Suprapubic skin (tissue), 4 donors: ENCODE measurements at regions not wholly inside any gene's neighbourhood (a gene's known extent, or its start where the extent isn't known, plus 50 kb on each side); places are given as distances from the start of the nearest gene placed in this dataset.

ENCODE experiments used
- DNase-seq, 2 donors: peaks; one replicate each; pipeline ENCODE4 v3.0.0-alpha.2; 2019; ENCODE audit warnings: low spot score in 2 of 2
- H3K27ac ChIP-seq: fragments of 200-600 bp; sonication (generic); one replicate; pipeline ENCODE4 v1.5.1; 2019
- H3K27me3 ChIP-seq: fragments of 200-600 bp; sonication (generic); one replicate; pipeline ENCODE4 v1.5.1; 2019
- H3K36me3 ChIP-seq: fragments of 200-600 bp; sonication (generic); one replicate; pipeline ENCODE4 v1.5.1; 2019
- H3K4me1 ChIP-seq: fragments of 200-600 bp; sonication (generic); one replicate; pipeline ENCODE4 v1.5.1; 2019
- H3K4me3 ChIP-seq: fragments of 200-600 bp; sonication (generic); one replicate; pipeline ENCODE4 v1.5.1; 2019; ENCODE audit warnings: mild to moderate bottlenecking
- H3K9me3 ChIP-seq: fragments of 200-600 bp; sonication (generic); one replicate; pipeline ENCODE4 v1.5.1; 2019
- CTCF ChIP-seq, 2 donors: fragments of 200-600 bp in 1 of 2; fragments of 450-650 bp in 1 of 2; sonication (generic) in 1 of 2; IDR thresholded peaks; one replicate each; pipeline ENCODE4 v1.5.1; 2016 to 2019; ENCODE audit warnings: antibody characterized with exemption in 2 of 2, mild to moderate bottlenecking in 1 of 2, moderate library complexity in 1 of 2
- EP300 ChIP-seq: sonication (generic); formaldehyde crosslinking; IDR thresholded peaks from one replicate; pipeline ENCODE4 v1.6.1; 2017; ENCODE audit warnings: antibody characterized with exemption
- POLR2A ChIP-seq, 2 donors: fragments of 450-650 bp; IDR thresholded peaks; one replicate each; pipeline ENCODE4 v1.6.1; 2017; ENCODE audit warnings: antibody characterized with exemption in 2 of 2, mild to moderate bottlenecking in 2 of 2, moderate library complexity in 2 of 2
- POLR2AphosphoS5 ChIP-seq, 3 donors: sonication (generic); formaldehyde crosslinking; IDR thresholded peaks; one replicate each; pipeline ENCODE4 v1.6.1; 2017; ENCODE audit warnings: antibody characterized with exemption in 3 of 3
- WGBS: methylation state at CpG from one replicate; pipeline ENCODE4 v1.1.5; 2018; 5-methylcytosine and 5-hydroxymethylcytosine counted together

- Histone ChIP-seq H3K4me3 (no peak overlapping the region), H3K27ac (no peak overlapping the region), H3K9me3 (no peaks in the 10 kb centered on the region), H3K4me1 (peaks cover 2% of the 10 kb centered on the region), H3K36me3 (no peaks in the 10 kb centered on the region), H3K27me3 (no peaks in the 10 kb centered on the region)
- TF ChIP-seq POLR2A (IDR thresholded peaks at IDR 0.05) (no peak), CTCF (IDR thresholded peaks at IDR 0.05) (no peak), POLR2AphosphoS5 (IDR thresholded peaks at IDR 0.05) (no peak), EP300 (no peak)
- WGBS = 84% methylated on average over 3 of the region's 3 CpGs
- DNase-seq = no peak
Measured at GRCh38 chr1:229138058-229138457, 132.9 kb upstream of the RAB4A start.

GRCh38 chr1:229139331-229140118, 131.4 kb upstream of the RAB4A start:
- no peaks in the 10 kb centered on the region for H3K36me3 ChIP-seq
- peaks cover 2% of the 10 kb centered on the region for H3K4me1 ChIP-seq
- H3K4me3 ChIP-seq = no peak overlapping the region
- TF ChIP-seq EP300 = no peak
- TF ChIP-seq POLR2A (IDR thresholded peaks at IDR 0.05) = no peak
- no peak for TF ChIP-seq CTCF (IDR thresholded peaks at IDR 0.05)
- TF ChIP-seq POLR2AphosphoS5 (IDR thresholded peaks at IDR 0.05) = no peak
- H3K27ac ChIP-seq = no peak overlapping the region
- no peaks in the 10 kb centered on the region for H3K9me3 ChIP-seq
- WGBS = 83% methylated on average over 12 of the region's 12 CpGs
- H3K27me3 ChIP-seq = no peaks in the 10 kb centered on the region
- no peak for DNase-seq

- Histone ChIP-seq H3K27me3 (peaks cover 3% of the 10 kb centered on the region), H3K4me1 (peaks cover 2% of the 10 kb centered on the region), H3K4me3 (no peak overlapping the region), H3K27ac (no peak overlapping the region), H3K9me3 (no peaks in the 10 kb centered on the region), H3K36me3 (no peaks in the 10 kb centered on the region)
- no peak for DNase-seq
- WGBS = 100% methylated on average over 1 of the region's 1 CpG
- TF ChIP-seq EP300 (no peak), POLR2AphosphoS5 (IDR thresholded peaks at IDR 0.05) (no peak), CTCF (IDR thresholded peaks at IDR 0.05) (no peak), POLR2A (IDR thresholded peaks at IDR 0.05) (no peak)
Measured at GRCh38 chr1:229140119-229140396, 130.9 kb upstream of the RAB4A start.

GRCh38 chr1:229141271-229141670, 129.6 kb upstream of the RAB4A start:
- TF ChIP-seq POLR2AphosphoS5 (IDR thresholded peaks at IDR 0.05) = no peak
- no peak for TF ChIP-seq POLR2A (IDR thresholded peaks at IDR 0.05)
- TF ChIP-seq CTCF (IDR thresholded peaks at IDR 0.05) = no peak
- TF ChIP-seq EP300 = no peak
- WGBS = 100% methylated on average over 2 of the region's 2 CpGs

GRCh38 chr1:229141689-229142377, 129.1 kb upstream of the RAB4A start:
- no peak for DNase-seq
- Histone ChIP-seq H3K36me3 (no peaks in the 10 kb centered on the region), H3K4me1 (peaks cover 8% of the 10 kb centered on the region), H3K27me3 (peaks cover 8% of the 10 kb centered on the region), H3K4me3 (no peak overlapping the region), H3K27ac (no peak overlapping the region), H3K9me3 (no peaks in the 10 kb centered on the region)
- 84% methylated on average over 5 of the region's 5 CpGs for WGBS
- no peak for TF ChIP-seq POLR2AphosphoS5 (IDR thresholded peaks at IDR 0.05)
- no peak for TF ChIP-seq CTCF (IDR thresholded peaks at IDR 0.05)
- TF ChIP-seq POLR2A (IDR thresholded peaks at IDR 0.05) = no peak
- TF ChIP-seq EP300 = no peak

More at GRCh38 chr1:229141271-229141670, 129.6 kb upstream of the RAB4A start:
- Histone ChIP-seq H3K27me3 (peaks cover 6% of the 10 kb centered on the region), H3K27ac (no peak overlapping the region), H3K4me3 (no peak overlapping the region), H3K36me3 (no peaks in the 10 kb centered on the region), H3K4me1 (peaks cover 3% of the 10 kb centered on the region), H3K9me3 (no peaks in the 10 kb centered on the region)
- DNase-seq = no peak
